ENCODE measurements at regions not wholly inside any gene's neighbourhood (a gene's known extent, or its start where the extent isn't known, plus 50 kb on each side); places are given as distances from the start of the nearest gene placed in this dataset.

- no peak for TF ChIP-seq POLR2A (IDR thresholded peaks at IDR 0.05)
- no peak for TF ChIP-seq CTCF (IDR thresholded peaks at IDR 0.05)
- Histone ChIP-seq H3K27me3 (no peaks in the 10 kb centered on the region), H3K9me3 (no peaks in the 10 kb centered on the region), H3K36me3 (no peaks in the 10 kb centered on the region), H3K4me1 (peaks cover 0 to 8% (median 0%) of the 10 kb centered on the region in 4 donors), H3K27ac (peak overlapping the region in 1 of 4 donors; percentile 12), H3K4me3 (no peak overlapping the region)
- DNase-seq, result no peak
Measured at GRCh38 chr14:53542732-53543131, 389.6 kb upstream of the DDHD1 start.

- no peaks in the 10 kb centered on the region for H3K36me3 ChIP-seq
- no peak overlapping the region for H3K4me3 ChIP-seq
- H3K4me1 ChIP-seq, result peaks cover 0 to 14% (median 0%) of the 10 kb centered on the region in 4 donors
- TF ChIP-seq POLR2A (IDR thresholded peaks at IDR 0.05) (no peak), CTCF (IDR thresholded peaks at IDR 0.05) (no peak)
- no peaks in the 10 kb centered on the region for H3K9me3 ChIP-seq
- no peak overlapping the region for H3K27ac ChIP-seq
- no peaks in the 10 kb centered on the region for H3K27me3 ChIP-seq
- no peak for DNase-seq
Measured at GRCh38 chr14:53541411-53541810, 388.3 kb upstream of the DDHD1 start.

- peak; percentile 61 to 91 (median 80) for DNase-seq
- peak overlapping the region in 1 of 4 donors; percentile 52 for H3K27ac ChIP-seq
- TF ChIP-seq POLR2A (IDR thresholded peaks at IDR 0.05) (no peak), CTCF (IDR thresholded peaks at IDR 0.05) (peak; percentile 57 to 89 (median 80))
- H3K9me3 ChIP-seq, result no peaks in the 10 kb centered on the region
- H3K36me3 ChIP-seq, result no peaks in the 10 kb centered on the region
- H3K4me3 ChIP-seq, result no peak overlapping the region
- no peaks in the 10 kb centered on the region for H3K27me3 ChIP-seq
- peaks cover 0 to 14% (median 0%) of the 10 kb centered on the region in 4 donors for H3K4me1 ChIP-seq
Measured at GRCh38 chr14:53539489-53540126, 386.5 kb upstream of the DDHD1 start.

- DNase-seq, result no peak
- Histone ChIP-seq H3K27ac (peak overlapping the region in 1 of 4 donors; percentile 67), H3K4me1 (peaks cover 0 to 14% (median 0%) of the 10 kb centered on the region in 4 donors), H3K4me3 (no peak overlapping the region), H3K9me3 (no peaks in the 10 kb centered on the region), H3K36me3 (no peaks in the 10 kb centered on the region), H3K27me3 (no peaks in the 10 kb centered on the region)
- TF ChIP-seq POLR2A (IDR thresholded peaks at IDR 0.05) (no peak), CTCF (IDR thresholded peaks at IDR 0.05) (peak in 1 of 6 experiments; percentile 25)
Measured at GRCh38 chr14:53538316-53538881, 385.3 kb upstream of the DDHD1 start.

- Histone ChIP-seq H3K9me3 (no peaks in the 10 kb centered on the region), H3K4me1 (peaks cover 0 to 14% (median 0%) of the 10 kb centered on the region in 4 donors)
Measured at GRCh38 chr14:53537422-53538315, 384.5 kb upstream of the DDHD1 start.

More at GRCh38 chr14:53537422-53538315, 384.5 kb upstream of the DDHD1 start:
- Histone ChIP-seq H3K36me3 (no peaks in the 10 kb centered on the region), H3K27me3 (no peaks in the 10 kb centered on the region), H3K4me3 (no peak overlapping the region), H3K27ac (peak overlapping the region in 2 of 4 donors; percentile 13 to 67)
- no peak for DNase-seq
- TF ChIP-seq CTCF (IDR thresholded peaks at IDR 0.05), result no peak
